ENCODE measurements at regions not wholly inside any gene's neighbourhood (a gene's known extent, or its start where the extent isn't known, plus 50 kb on each side); places are given as distances from the start of the nearest gene placed in this dataset.

DNA sequence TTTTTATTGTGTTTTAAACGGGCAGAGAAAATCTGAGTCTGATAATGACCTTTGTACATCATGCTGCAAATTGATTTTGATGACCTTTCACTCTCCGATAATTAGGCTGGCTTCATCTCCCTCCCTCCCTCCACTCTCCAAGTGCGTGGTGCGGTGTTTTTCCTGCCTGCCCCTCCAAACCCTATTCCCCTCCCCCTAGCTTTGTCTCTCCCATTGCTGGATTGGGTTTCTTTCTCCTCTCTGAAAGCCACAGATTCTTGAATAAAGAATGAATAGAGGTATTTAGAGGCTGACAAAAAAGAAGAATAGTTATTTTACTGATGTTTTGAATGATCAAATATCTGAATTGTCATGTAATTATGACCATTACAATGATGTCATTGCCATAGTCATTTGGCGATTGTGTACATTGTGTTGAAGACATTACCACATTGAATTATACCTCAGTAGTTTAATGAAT is 571.1 kb upstream of the ZNF608 start:
- 84% methylated on average over 5 of the region's 5 CpGs for whole genome bisulfite sequencing
- no peak for DNase-seq (ENCODE audit: extremely low spot score)
- no peak overlapping the region for H3K27ac ChIP-seq (replicated peaks in 1 of 4)
- intact Hi-C loops (cut with DNase I) = no loop called here
- no peak overlapping the region for H3K4me3 ChIP-seq
- peaks cover 0 to 8% (median 0%) of the 10 kb centered on the region in 4 donors for H3K9me3 ChIP-seq
- TF ChIP-seq POLR2AphosphoS5 (IDR thresholded peaks at IDR 0.05) (no peak), CTCF (IDR thresholded peaks at IDR 0.05) (no peak)
- H3K4me1 ChIP-seq = no peaks in the 10 kb centered on the region
- H3K27me3 ChIP-seq = no peaks in the 10 kb centered on the region
- H3K36me3 ChIP-seq = no peaks in the 10 kb centered on the region

DNA sequence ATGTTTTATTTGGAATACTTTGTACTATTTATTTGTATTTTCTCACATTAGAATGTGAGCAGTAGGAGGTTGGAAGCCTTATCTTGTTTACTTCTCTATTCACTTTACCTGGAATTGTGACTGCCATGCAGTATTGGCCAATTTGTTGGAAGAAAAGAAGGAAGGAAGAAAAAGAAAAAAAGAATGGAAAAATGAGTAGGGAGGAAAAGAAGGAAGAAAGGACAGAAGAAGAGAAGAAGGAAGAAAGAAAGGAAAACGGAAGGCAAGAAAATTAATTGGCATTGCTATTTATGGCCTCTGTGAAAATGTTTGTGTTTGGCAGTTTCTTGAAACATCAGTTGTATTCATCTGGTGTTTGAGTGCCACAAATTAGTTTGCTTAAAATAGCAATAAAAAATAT is 575.2 kb upstream of the ZNF608 start:
- H3K4me3 ChIP-seq = no peak overlapping the region
- H3K27ac ChIP-seq (replicated peaks in 1 of 4) = no peak overlapping the region
- intact Hi-C loops (cut with DNase I) = no loop called here
- H3K27me3 ChIP-seq = no peaks in the 10 kb centered on the region
- no peaks in the 10 kb centered on the region for H3K36me3 ChIP-seq
- no peaks in the 10 kb centered on the region for H3K9me3 ChIP-seq
- no peak for DNase-seq (ENCODE audit: extremely low spot score)
- peaks cover 7 to 17% (median 12%) of the 10 kb centered on the region in 4 donors for H3K4me1 ChIP-seq
- 91% methylated on average over 1 of the region's 1 CpG for WGBS
- TF ChIP-seq CTCF (IDR thresholded peaks at IDR 0.05) (no peak), POLR2AphosphoS5 (IDR thresholded peaks at IDR 0.05) (no peak), EP300 (IDR thresholded peaks at IDR 0.05) (no peak), POLR2A (IDR thresholded peaks at IDR 0.05; ENCODE audit: low read depth) (no peak)

GRCh38 chr5:125323613-125324012 is 577.2 kb upstream of the ZNF608 start:
- intact Hi-C loops (cut with DNase I) = no loop called here
- Histone ChIP-seq H3K27ac (replicated peaks in 1 of 4) (no peak overlapping the region), H3K36me3 (no peaks in the 10 kb centered on the region), H3K9me3 (no peaks in the 10 kb centered on the region), H3K27me3 (no peaks in the 10 kb centered on the region), H3K4me1 (peaks cover 7 to 17% (median 12%) of the 10 kb centered on the region in 4 donors), H3K4me3 (no peak overlapping the region)
- WGBS = 41% methylated on average over 2 of the region's 2 CpGs
- TF ChIP-seq CTCF (IDR thresholded peaks at IDR 0.05) = no peak
- TF ChIP-seq POLR2A (IDR thresholded peaks at IDR 0.05; ENCODE audit: low read depth) = no peak
- no peak for TF ChIP-seq EP300 (IDR thresholded peaks at IDR 0.05)
- no peak for TF ChIP-seq POLR2AphosphoS5 (IDR thresholded peaks at IDR 0.05)
- no peak for DNase-seq (ENCODE audit: extremely low spot score)

DNA sequence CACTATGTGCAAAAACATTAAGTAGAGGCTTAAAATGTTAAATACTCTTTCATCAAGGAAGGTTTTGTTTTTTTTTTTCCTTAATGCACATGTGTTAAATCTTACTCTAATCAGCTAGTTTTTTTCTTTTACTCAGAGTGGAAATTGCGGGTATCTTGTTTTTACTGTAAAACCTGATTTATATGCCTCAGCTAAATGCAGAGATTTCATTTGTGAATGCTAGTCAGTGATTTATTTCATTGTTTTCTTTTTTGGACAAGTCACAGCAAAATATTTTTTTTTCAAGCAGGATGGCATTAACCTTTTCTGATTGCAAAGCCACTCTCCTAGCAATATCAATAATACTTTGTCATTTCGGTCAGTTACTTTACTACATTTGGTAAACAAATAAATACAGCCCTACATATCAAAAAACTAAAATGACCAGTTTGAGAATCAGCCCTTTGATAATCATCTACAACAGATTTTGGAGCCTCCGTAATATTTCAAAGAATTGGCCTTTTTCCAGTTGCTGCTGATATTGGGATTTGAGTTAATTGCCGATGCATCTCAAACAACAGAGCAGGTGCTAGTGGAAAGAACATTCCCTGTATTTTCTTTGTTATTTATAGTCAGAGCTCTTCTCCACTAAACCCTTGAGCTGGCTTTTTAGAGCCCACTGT is 579.2 kb upstream of the ZNF608 start:
- intact Hi-C loops (cut with DNase I) = no loop called here
- 57% methylated on average over 4 of the region's 4 CpGs for WGBS
- DNase-seq (ENCODE audit: extremely low spot score) = no peak
- H3K27me3 ChIP-seq = no peaks in the 10 kb centered on the region
- H3K36me3 ChIP-seq = no peaks in the 10 kb centered on the region
- peaks cover 7 to 17% (median 12%) of the 10 kb centered on the region in 4 donors for H3K4me1 ChIP-seq
- H3K9me3 ChIP-seq = no peaks in the 10 kb centered on the region
- no peak overlapping the region for H3K27ac ChIP-seq (replicated peaks in 1 of 4)
- TF ChIP-seq POLR2AphosphoS5 (IDR thresholded peaks at IDR 0.05) = no peak
- TF ChIP-seq CTCF (IDR thresholded peaks at IDR 0.05) = no peak
- no peak for TF ChIP-seq EP300 (IDR thresholded peaks at IDR 0.05)
- TF ChIP-seq POLR2A (IDR thresholded peaks at IDR 0.05; ENCODE audit: low read depth) = no peak
- H3K4me3 ChIP-seq = no peak overlapping the region

GRCh38 chr5:125326150-125326510 is 579.7 kb upstream of the ZNF608 start:
- Histone ChIP-seq H3K9me3 (no peaks in the 10 kb centered on the region), H3K27me3 (no peaks in the 10 kb centered on the region), H3K4me3 (no peak overlapping the region), H3K27ac (replicated peaks in 1 of 4) (no peak overlapping the region), H3K36me3 (no peaks in the 10 kb centered on the region), H3K4me1 (peaks cover 7 to 17% (median 12%) of the 10 kb centered on the region in 4 donors)
- TF ChIP-seq CTCF (IDR thresholded peaks at IDR 0.05) (no peak), POLR2AphosphoS5 (IDR thresholded peaks at IDR 0.05) (no peak)
- DNase-seq (ENCODE audit: extremely low spot score) = no peak
- intact Hi-C loops (cut with DNase I) = no loop called here

Measured in esophagus muscularis mucosa (tissue), 4 donors.